ENCODE measurements at regions not wholly inside any gene's neighbourhood (a gene's known extent, or its start where the extent isn't known, plus 50 kb on each side); places are given as distances from the start of the nearest gene placed in this dataset.

- H3K27ac Mint-ChIP-seq (ENCODE audit: unreplicated experiment), result no peak overlapping the region
- H3K27me3 Mint-ChIP-seq (ENCODE audit: low read depth), result no peaks in the 10 kb centered on the region
- H3K36me3 Mint-ChIP-seq (ENCODE audit: low read depth), result no peaks in the 10 kb centered on the region
- no peak for TF ChIP-seq CTCF (IDR thresholded peaks at IDR 0.05)
- peaks cover 7% of the 10 kb centered on the region for H3K4me1 Mint-ChIP-seq (ENCODE audit: low read depth)
- no peak overlapping the region for H3K4me3 Mint-ChIP-seq (ENCODE audit: unreplicated experiment)
- H3K9me3 Mint-ChIP-seq (ENCODE audit: low read depth), result no peaks in the 10 kb centered on the region
- DNase-seq (ENCODE audit: low spot score), result no peak
These were observed 56.6 kb downstream of the SPRY2 start for GRCh38 chr13:80284290-80284689.

GRCh38 chr13:80278706-80279105 is 62.2 kb downstream of the SPRY2 start:
- Mint-ChIP-seq H3K4me3 (ENCODE audit: unreplicated experiment) (no peak overlapping the region), H3K27ac (ENCODE audit: unreplicated experiment) (no peak overlapping the region), H3K36me3 (ENCODE audit: low read depth) (no peaks in the 10 kb centered on the region), H3K4me1 (ENCODE audit: low read depth) (peaks cover 10% of the 10 kb centered on the region), H3K9me3 (ENCODE audit: low read depth) (no peaks in the 10 kb centered on the region), H3K27me3 (ENCODE audit: low read depth) (no peaks in the 10 kb centered on the region)
- TF ChIP-seq CTCF (IDR thresholded peaks at IDR 0.05), result no peak
- no peak for DNase-seq (ENCODE audit: low spot score)

GRCh38 chr13:80276371-80277289 is 64.3 kb downstream of the SPRY2 start:
- DNase-seq (ENCODE audit: low spot score), result no peak
- TF ChIP-seq CTCF (IDR thresholded peaks at IDR 0.05), result no peak
- H3K27ac Mint-ChIP-seq (ENCODE audit: unreplicated experiment), result no peak overlapping the region
- no peaks in the 10 kb centered on the region for H3K27me3 Mint-ChIP-seq (ENCODE audit: low read depth)
- H3K4me3 Mint-ChIP-seq (ENCODE audit: unreplicated experiment), result no peak overlapping the region
- no peaks in the 10 kb centered on the region for H3K36me3 Mint-ChIP-seq (ENCODE audit: low read depth)
- H3K9me3 Mint-ChIP-seq (ENCODE audit: low read depth), result peaks cover 6% of the 10 kb centered on the region
- H3K4me1 Mint-ChIP-seq (ENCODE audit: low read depth), result peaks cover 10% of the 10 kb centered on the region

- H3K27ac Mint-ChIP-seq (ENCODE audit: unreplicated experiment), result no peak overlapping the region
- H3K4me1 Mint-ChIP-seq (ENCODE audit: low read depth), result peaks cover 10% of the 10 kb centered on the region
- no peak overlapping the region for H3K4me3 Mint-ChIP-seq (ENCODE audit: unreplicated experiment)
- H3K9me3 Mint-ChIP-seq (ENCODE audit: low read depth), result peaks cover 11% of the 10 kb centered on the region
- H3K36me3 Mint-ChIP-seq (ENCODE audit: low read depth), result peaks cover 2% of the 10 kb centered on the region
- no peaks in the 10 kb centered on the region for H3K27me3 Mint-ChIP-seq (ENCODE audit: low read depth)
- no peak for DNase-seq (ENCODE audit: low spot score)
- no peak for TF ChIP-seq CTCF (IDR thresholded peaks at IDR 0.05)
These were observed 66.3 kb downstream of the SPRY2 start for GRCh38 chr13:80274643-80275042.

- Mint-ChIP-seq H3K4me1 (ENCODE audit: low read depth) (peaks cover 10% of the 10 kb centered on the region), H3K4me3 (ENCODE audit: unreplicated experiment) (no peak overlapping the region), H3K9me3 (ENCODE audit: low read depth) (peaks cover 11% of the 10 kb centered on the region), H3K27ac (ENCODE audit: unreplicated experiment) (no peak overlapping the region), H3K36me3 (ENCODE audit: low read depth) (peaks cover 2% of the 10 kb centered on the region), H3K27me3 (ENCODE audit: low read depth) (no peaks in the 10 kb centered on the region)
- no peak for TF ChIP-seq CTCF (IDR thresholded peaks at IDR 0.05)
- no peak for DNase-seq (ENCODE audit: low spot score)
These were observed 67.2 kb downstream of the SPRY2 start for GRCh38 chr13:80273718-80274117.
